ENCODE measurements at regions not wholly inside any gene's neighbourhood (a gene's known extent, or its start where the extent isn't known, plus 50 kb on each side); places are given as distances from the start of the nearest gene placed in this dataset.

GRCh38 chr9:105069285-105069684 lies 141.3 kb upstream of the ABCA1 start:
- DNase-seq (ENCODE audit: low read depth): no peak
- no peak for TF ChIP-seq CTCF (IDR thresholded peaks at IDR 0.05; ENCODE audit: low read depth, low read length, missing control alignments)
- no peak overlapping the region for H3K4me3 ChIP-seq (ENCODE audit: low read depth, low read length)
- in situ Hi-C loops (cut with HindIII; ENCODE audit: low sequenced_read_pairs): no loop called here

GRCh38 chr9:105069696-105070095 lies 141.7 kb upstream of the ABCA1 start:
- no peak for DNase-seq (ENCODE audit: low read depth)
- in situ Hi-C loops (cut with HindIII; ENCODE audit: low sequenced_read_pairs): no loop called here
- TF ChIP-seq CTCF (IDR thresholded peaks at IDR 0.05; ENCODE audit: low read depth, low read length, missing control alignments): no peak
- no peak overlapping the region for H3K4me3 ChIP-seq (ENCODE audit: low read depth, low read length)

GRCh38 chr9:105070176-105070575 lies 142.2 kb upstream of the ABCA1 start:
- H3K4me3 ChIP-seq (ENCODE audit: low read depth, low read length): no peak overlapping the region
- DNase-seq (ENCODE audit: low read depth): no peak
- in situ Hi-C loops (cut with HindIII; ENCODE audit: low sequenced_read_pairs): no loop called here
- TF ChIP-seq CTCF (IDR thresholded peaks at IDR 0.05; ENCODE audit: low read depth, low read length, missing control alignments): no peak

- in situ Hi-C loops (cut with HindIII; ENCODE audit: low sequenced_read_pairs): no loop called here
- TF ChIP-seq CTCF (IDR thresholded peaks at IDR 0.05; ENCODE audit: low read depth, low read length, missing control alignments): no peak
- no peak for DNase-seq (ENCODE audit: low read depth)
- H3K4me3 ChIP-seq (ENCODE audit: low read depth, low read length): no peak overlapping the region
Measured at GRCh38 chr9:105072476-105072875, 144.5 kb upstream of the ABCA1 start.

- no peak for DNase-seq (ENCODE audit: low read depth)
- in situ Hi-C loops (cut with HindIII; ENCODE audit: low sequenced_read_pairs): no loop called here
- no peak overlapping the region for H3K4me3 ChIP-seq (ENCODE audit: low read depth, low read length)
- TF ChIP-seq CTCF (IDR thresholded peaks at IDR 0.05; ENCODE audit: low read depth, low read length, missing control alignments): no peak
Measured at GRCh38 chr9:105073147-105073546, 145.2 kb upstream of the ABCA1 start.

- TF ChIP-seq CTCF (IDR thresholded peaks at IDR 0.05; ENCODE audit: low read depth, low read length, missing control alignments): no peak
- in situ Hi-C loops (cut with HindIII; ENCODE audit: low sequenced_read_pairs): no loop called here
- no peak overlapping the region for H3K4me3 ChIP-seq (ENCODE audit: low read depth, low read length)
- DNase-seq (ENCODE audit: low read depth): no peak
Measured at GRCh38 chr9:105074491-105074890, 146.5 kb upstream of the ABCA1 start.

GRCh38 chr9:105076729-105077128 lies 148.8 kb upstream of the ABCA1 start:
- DNase-seq (ENCODE audit: low read depth): no peak
- TF ChIP-seq CTCF (IDR thresholded peaks at IDR 0.05; ENCODE audit: low read depth, low read length, missing control alignments): no peak
- in situ Hi-C loops (cut with HindIII; ENCODE audit: low sequenced_read_pairs): no loop called here
- H3K4me3 ChIP-seq (ENCODE audit: low read depth, low read length): no peak overlapping the region
